Trophoblast cell (in vitro differentiated cells and primary cell): ENCODE measurements at regions not wholly inside any gene's neighbourhood (a gene's known extent, or its start where the extent isn't known, plus 50 kb on each side); places are given as distances from the start of the nearest gene placed in this dataset.

ENCODE experiments used
- DNase-seq, 2 donors: peaks; one replicate each; pipeline ENCODE4 v3.0.0-alpha.2; 2016
- H2AFZ ChIP-seq: 2 replicates; pipeline ENCODE4 v1.6.1; 2013; ENCODE audit warnings: low read length, moderate library complexity, mild to moderate bottlenecking; ENCODE audit not compliant: insufficient read depth, poor library complexity
- H2AK5ac ChIP-seq: 2 replicates; pipeline ENCODE4 v1.6.1; 2013; ENCODE audit warnings: mild to moderate bottlenecking, low read length
- H2BK120ac ChIP-seq: 2 replicates; pipeline ENCODE4 v1.6.1; 2013; ENCODE audit warnings: low read length, mild to moderate bottlenecking, moderate library complexity; ENCODE audit not compliant: insufficient read depth, poor library complexity
- H2BK12ac ChIP-seq: 2 replicates; pipeline ENCODE4 v1.6.1; 2013; ENCODE audit warnings: mild to moderate bottlenecking, low read length, moderate library complexity
- H2BK5ac ChIP-seq: 2 replicates; pipeline ENCODE4 v1.6.1; 2013; ENCODE audit warnings: low read length, low read depth, moderate library complexity, mild to moderate bottlenecking; ENCODE audit not compliant: poor library complexity
- H3K14ac ChIP-seq: 2 replicates; pipeline ENCODE4 v1.6.1; 2013; ENCODE audit warnings: mild to moderate bottlenecking, low read length
- H3K18ac ChIP-seq: 2 replicates; pipeline ENCODE4 v1.6.1; 2013; ENCODE audit warnings: mild to moderate bottlenecking, low read length
- H3K23ac ChIP-seq: 2 replicates; pipeline ENCODE4 v1.6.1; 2013; ENCODE audit warnings: low read length
- H3K27ac ChIP-seq: 2 replicates; pipeline ENCODE4 v1.5.1; 2013; ENCODE audit warnings: low read depth, mild to moderate bottlenecking, inconsistent platforms, low read length, moderate library complexity
- H3K27me3 ChIP-seq: 2 replicates; pipeline ENCODE4 v1.6.1; 2013; ENCODE audit warnings: inconsistent platforms, mild to moderate bottlenecking, low read length, moderate library complexity; ENCODE audit not compliant: insufficient read depth
- H3K36me3 ChIP-seq, 2 experiments: 1 replicate in 1 of 2; 2 replicates in 1 of 2; pipeline ENCODE4 v1.6.1; 2013; ENCODE audit warnings: low read length in 2 of 2, mild to moderate bottlenecking in 2 of 2, moderate library complexity in 1 of 2; ENCODE audit not compliant: insufficient read depth in 2 of 2, control insufficient read depth in 1 of 2
- H3K4ac ChIP-seq: 2 replicates; pipeline ENCODE4 v1.6.1; 2013; ENCODE audit warnings: low read depth, mild to moderate bottlenecking, low read length, moderate library complexity
- H3K4me1 ChIP-seq, 2 experiments: 1 replicate in 1 of 2; 2 replicates in 1 of 2; pipeline ENCODE4 v1.6.1; 2013; ENCODE audit warnings: low read length in 2 of 2, mild to moderate bottlenecking in 2 of 2, moderate library complexity in 1 of 2; ENCODE audit not compliant: insufficient read depth in 2 of 2, control insufficient read depth in 1 of 2
- H3K4me2 ChIP-seq: 2 replicates; pipeline ENCODE4 v1.6.1; 2013; ENCODE audit warnings: inconsistent platforms, mild to moderate bottlenecking, low read length, moderate library complexity
- H3K4me3 ChIP-seq: 2 replicates; pipeline ENCODE4 v1.5.1; 2013; ENCODE audit warnings: mild to moderate bottlenecking, low read depth, low read length, inconsistent platforms
- H3K79me1 ChIP-seq: one replicate; pipeline ENCODE4 v1.6.1; 2013; ENCODE audit warnings: low read length
- H3K79me2 ChIP-seq: 2 replicates; pipeline ENCODE4 v1.6.1; 2013; ENCODE audit warnings: low read length, mild to moderate bottlenecking; ENCODE audit not compliant: control insufficient read depth, insufficient read depth, poor library complexity
- H3K9ac ChIP-seq: 2 replicates; pipeline ENCODE4 v1.6.1; 2013; ENCODE audit warnings: mild to moderate bottlenecking, low read length
- H3K9me3 ChIP-seq: 2 replicates; pipeline ENCODE4 v1.6.1; 2013; ENCODE audit warnings: low read depth, mild to moderate bottlenecking, control low read depth, inconsistent platforms, low read length; ENCODE audit not compliant: insufficient read depth
- H4K12ac ChIP-seq: 2 replicates; pipeline ENCODE4 v1.6.1; 2013; ENCODE audit warnings: low read depth, mild to moderate bottlenecking, low read length, moderate library complexity
- H4K8ac ChIP-seq: 2 replicates; pipeline ENCODE4 v1.6.1; 2013; ENCODE audit warnings: low read depth, mild to moderate bottlenecking, low read length, moderate library complexity
- H4K91ac ChIP-seq: one replicate; pipeline ENCODE4 v1.6.1; 2013; ENCODE audit warnings: low read depth, mild to moderate bottlenecking, low read length, moderate library complexity
- WGBS: extraction: QIAGEN DNeasy Blood & Tissue Kit; methylation state at CpG from one replicate; pipeline ENCODE4 v1.1.7; 2013; ENCODE audit warnings: missing lambda C conversion rate; ENCODE audit not compliant: insufficient read length, insufficient coverage; ENCODE audit errors: extremely low coverage; 5-methylcytosine and 5-hydroxymethylcytosine counted together

DNA sequence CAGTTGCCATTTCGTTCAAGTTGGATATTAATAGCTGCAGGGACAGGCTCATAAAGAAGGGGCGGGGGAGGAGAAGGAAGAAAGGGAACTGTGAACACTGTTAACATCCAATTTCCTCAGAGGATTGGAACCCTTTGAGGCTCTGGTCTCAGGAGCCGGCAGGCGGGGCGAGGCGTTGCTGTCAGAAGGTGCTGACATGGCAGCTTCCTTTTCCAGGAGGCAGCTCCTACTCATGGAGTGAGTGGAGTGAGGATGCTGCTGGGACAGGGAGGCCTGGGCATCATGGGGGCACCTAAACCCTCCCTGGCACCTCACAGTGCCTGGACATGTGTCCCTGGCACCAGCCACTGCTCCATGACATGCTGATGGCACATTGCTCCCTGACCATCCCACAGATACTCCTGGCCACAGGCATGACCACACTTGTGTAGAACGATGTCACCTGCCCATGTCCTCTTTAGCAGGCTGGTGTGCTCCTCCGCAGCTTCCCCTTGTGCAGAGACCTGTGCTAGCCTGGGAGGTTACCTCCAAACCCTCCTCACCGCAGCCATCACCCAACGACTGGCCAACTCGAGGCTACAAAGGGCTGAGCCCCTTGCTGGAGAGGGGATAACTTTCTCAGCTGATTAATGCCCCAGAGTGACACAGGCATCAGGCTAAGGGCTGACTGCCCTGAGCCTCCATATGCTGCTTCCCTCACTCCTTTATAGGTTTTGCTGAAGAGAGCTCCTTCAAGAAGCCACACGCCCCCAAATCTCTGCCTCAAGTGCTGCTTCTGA is 79.6 kb upstream of the NECTIN1 start:
- Histone ChIP-seq H3K14ac (no peak overlapping the region), H3K27ac (no peak overlapping the region), H3K79me1 (no peaks in the 10 kb centered on the region)

DNA sequence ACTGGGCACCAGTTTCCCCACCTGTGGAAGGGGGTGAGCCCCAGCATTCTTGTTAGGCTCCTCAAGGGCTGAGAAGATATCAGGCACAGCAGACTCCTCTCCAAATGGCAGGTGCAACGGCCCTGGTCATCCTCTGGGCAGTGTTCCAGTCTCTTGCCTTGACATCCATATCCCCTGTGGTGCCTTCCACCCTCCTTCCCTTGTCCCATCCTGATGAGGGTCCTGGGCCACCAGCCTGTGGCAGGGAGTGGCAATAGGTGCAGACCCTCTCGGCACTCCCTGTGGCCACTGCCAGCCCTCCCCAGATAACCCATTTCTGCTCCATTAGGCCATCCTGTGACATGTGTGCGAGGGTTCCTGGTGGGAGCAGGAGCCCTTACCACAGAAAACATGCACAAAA is 78.8 kb upstream of the NECTIN1 start:
- H3K79me2 ChIP-seq: no peaks in the 10 kb centered on the region
- DNase-seq: no peak

More for the DNA sequence above, 79.6 kb upstream of the NECTIN1 start:
- H3K18ac ChIP-seq: no peak overlapping the region
- H3K79me2 ChIP-seq: no peaks in the 10 kb centered on the region
- no CpG with 5 or more reads among the region's 12 CpGs for WGBS
- no peak overlapping the region for H4K12ac ChIP-seq
- no peak overlapping the region for H2AK5ac ChIP-seq
- peaks cover 3% of the 10 kb centered on the region for H3K9me3 ChIP-seq
- H2AFZ ChIP-seq: no peak overlapping the region
- no peak overlapping the region for H4K8ac ChIP-seq
- H2BK120ac ChIP-seq: no peak overlapping the region
- H4K91ac ChIP-seq: no peak overlapping the region
- H3K4me1 ChIP-seq: peaks cover 0 to 2% of the 10 kb centered on the region in 2 experiments
- no peak overlapping the region for H2BK5ac ChIP-seq
- H3K4me3 ChIP-seq: no peak overlapping the region
- DNase-seq: no peak
- no peaks in the 10 kb centered on the region for H3K36me3 ChIP-seq
- H3K4ac ChIP-seq: no peak overlapping the region
- H3K9ac ChIP-seq: no peak overlapping the region
- H2BK12ac ChIP-seq: no peak overlapping the region
- H3K4me2 ChIP-seq: no peak overlapping the region
- no peak overlapping the region for H3K23ac ChIP-seq
- no peaks in the 10 kb centered on the region for H3K27me3 ChIP-seq

DNA sequence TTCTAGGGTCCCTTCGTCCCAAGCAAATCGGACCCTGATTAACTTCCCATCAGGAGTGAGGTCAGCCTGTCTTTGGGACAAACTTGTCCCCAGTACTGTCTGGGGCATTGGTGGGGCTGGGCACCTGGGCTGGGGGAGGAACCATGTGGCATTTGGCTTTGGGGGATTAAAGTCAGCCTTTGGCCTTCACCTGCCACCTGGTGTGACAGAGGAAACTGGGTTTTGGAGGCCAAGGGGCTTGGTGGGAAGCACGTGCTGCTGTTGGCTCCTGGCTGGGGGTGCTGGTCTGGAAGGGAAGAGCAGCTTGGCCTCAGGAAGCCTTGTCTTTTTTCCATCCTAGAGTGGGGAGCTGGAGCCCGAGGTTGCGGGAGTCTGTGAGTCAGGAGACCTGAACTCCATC is 78.4 kb upstream of the NECTIN1 start:
- no peaks in the 10 kb centered on the region for H3K36me3 ChIP-seq
- no CpG with 5 or more reads among the region's 5 CpGs for WGBS
- no peak overlapping the region for H3K23ac ChIP-seq

More for the DNA sequence above, 78.8 kb upstream of the NECTIN1 start:
- H2BK12ac ChIP-seq: no peak overlapping the region
- H2BK5ac ChIP-seq: no peak overlapping the region
- H4K12ac ChIP-seq: no peak overlapping the region
- H4K8ac ChIP-seq: no peak overlapping the region
- H3K4me3 ChIP-seq: peak overlapping the region; percentile 18
- H3K79me1 ChIP-seq: no peaks in the 10 kb centered on the region
- no peak overlapping the region for H3K14ac ChIP-seq
- WGBS: no CpG with 5 or more reads among the region's 3 CpGs
- no peaks in the 10 kb centered on the region for H3K36me3 ChIP-seq
- no peak overlapping the region for H3K18ac ChIP-seq
- H3K4me1 ChIP-seq: peaks cover 0 to 2% of the 10 kb centered on the region in 2 experiments
- H2BK120ac ChIP-seq: no peak overlapping the region
- no peak overlapping the region for H4K91ac ChIP-seq
- H3K4ac ChIP-seq: no peak overlapping the region
- H3K4me2 ChIP-seq: no peak overlapping the region
- H3K9me3 ChIP-seq: peaks cover 3% of the 10 kb centered on the region
- no peak overlapping the region for H3K9ac ChIP-seq
- H2AFZ ChIP-seq: no peak overlapping the region
- no peak overlapping the region for H3K23ac ChIP-seq
- no peak overlapping the region for H2AK5ac ChIP-seq
- H3K27ac ChIP-seq: no peak overlapping the region
- H3K27me3 ChIP-seq: no peaks in the 10 kb centered on the region

GRCh38 chr11:119806064-119806915 is 77.3 kb upstream of the NECTIN1 start:
- H3K18ac ChIP-seq: no peak overlapping the region
- no peak overlapping the region for H2AK5ac ChIP-seq
- no peak overlapping the region for H3K9ac ChIP-seq
- no peak overlapping the region for H3K4me2 ChIP-seq
- DNase-seq: no peak
- no peak overlapping the region for H4K8ac ChIP-seq
- H3K27ac ChIP-seq: no peak overlapping the region
- H3K27me3 ChIP-seq: no peaks in the 10 kb centered on the region
- H2BK5ac ChIP-seq: no peak overlapping the region
- H3K4me1 ChIP-seq: peaks cover 0 to 2% of the 10 kb centered on the region in 2 experiments
- no peak overlapping the region for H3K23ac ChIP-seq
- H3K36me3 ChIP-seq: no peaks in the 10 kb centered on the region
- no peak overlapping the region for H2AFZ ChIP-seq
- H3K9me3 ChIP-seq: peaks cover 3% of the 10 kb centered on the region
- H3K79me1 ChIP-seq: no peaks in the 10 kb centered on the region
- no peak overlapping the region for H3K4me3 ChIP-seq
- no peaks in the 10 kb centered on the region for H3K79me2 ChIP-seq
- no peak overlapping the region for H2BK120ac ChIP-seq
- no peak overlapping the region for H3K14ac ChIP-seq
- no peak overlapping the region for H3K4ac ChIP-seq
- WGBS: no CpG with 5 or more reads among the region's 8 CpGs
- H4K91ac ChIP-seq: no peak overlapping the region
- no peak overlapping the region for H4K12ac ChIP-seq
- no peak overlapping the region for H2BK12ac ChIP-seq

More for the DNA sequence above, 78.4 kb upstream of the NECTIN1 start:
- Histone ChIP-seq H2BK120ac (no peak overlapping the region), H3K27ac (no peak overlapping the region), H3K4me2 (no peak overlapping the region), H4K12ac (no peak overlapping the region), H3K4ac (no peak overlapping the region), H3K27me3 (no peaks in the 10 kb centered on the region), H3K4me1 (peaks cover 0 to 2% of the 10 kb centered on the region in 2 experiments), H2BK12ac (no peak overlapping the region), H4K91ac (no peak overlapping the region), H2BK5ac (no peak overlapping the region), H3K79me1 (no peaks in the 10 kb centered on the region), H3K79me2 (no peaks in the 10 kb centered on the region), H3K4me3 (no peak overlapping the region), H3K14ac (no peak overlapping the region), H3K18ac (no peak overlapping the region), H2AFZ (no peak overlapping the region), H4K8ac (no peak overlapping the region), H2AK5ac (no peak overlapping the region), H3K9ac (no peak overlapping the region), H3K9me3 (peaks cover 3% of the 10 kb centered on the region)
- DNase-seq: no peak
